H1 (cell line): ENCODE measurements at regions not wholly inside any gene's neighbourhood (a gene's known extent, or its start where the extent isn't known, plus 50 kb on each side); places are given as distances from the start of the nearest gene placed in this dataset.

Experiments
- BACH1 ChIP-seq: IDR thresholded peaks from 2 replicates; pipeline ENCODE4 v1.6.1; 2012; ENCODE audit warnings: low read length, improper control_type of control experiment
- CBX5 ChIP-seq: fragments of 300-800, 300-1000 bp; sonication (generic); IDR thresholded peaks from 2 replicates; pipeline ENCODE4 v1.7.1; 2016; ENCODE audit warnings: antibody characterized with exemption, low read length, low read depth
- CHD7 ChIP-seq: fragments of 300-600 bp; sonication (generic); IDR thresholded peaks from 2 replicates; pipeline ENCODE4 v1.7.1; 2012; ENCODE audit warnings: low read length, moderate library complexity, mild to moderate bottlenecking, inconsistent platforms; ENCODE audit not compliant: insufficient replicate concordance
- EGR1 ChIP-seq: IDR thresholded peaks from 2 replicates; pipeline ENCODE4 v1.6.1; 2011; ENCODE audit warnings: low read depth, low read length, borderline replicate concordance
- GTF2F1 ChIP-seq: IDR thresholded peaks from 2 replicates; pipeline ENCODE4 v1.6.1; 2012; ENCODE audit warnings: low read depth, low read length, improper control_type of control experiment, borderline replicate concordance
- RAD21 ChIP-seq, 2 experiments: IDR thresholded peaks in 1 of 2; conservative IDR thresholded peaks in 1 of 2; 2 replicates each; pipeline ENCODE4 v1.6.1; 2011; ENCODE audit warnings: low read depth in 2 of 2, low read length in 2 of 2, improper control_type of control experiment in 1 of 2, inconsistent platforms in 1 of 2, mild to moderate bottlenecking in 1 of 2, moderate library complexity in 1 of 2

DNA sequence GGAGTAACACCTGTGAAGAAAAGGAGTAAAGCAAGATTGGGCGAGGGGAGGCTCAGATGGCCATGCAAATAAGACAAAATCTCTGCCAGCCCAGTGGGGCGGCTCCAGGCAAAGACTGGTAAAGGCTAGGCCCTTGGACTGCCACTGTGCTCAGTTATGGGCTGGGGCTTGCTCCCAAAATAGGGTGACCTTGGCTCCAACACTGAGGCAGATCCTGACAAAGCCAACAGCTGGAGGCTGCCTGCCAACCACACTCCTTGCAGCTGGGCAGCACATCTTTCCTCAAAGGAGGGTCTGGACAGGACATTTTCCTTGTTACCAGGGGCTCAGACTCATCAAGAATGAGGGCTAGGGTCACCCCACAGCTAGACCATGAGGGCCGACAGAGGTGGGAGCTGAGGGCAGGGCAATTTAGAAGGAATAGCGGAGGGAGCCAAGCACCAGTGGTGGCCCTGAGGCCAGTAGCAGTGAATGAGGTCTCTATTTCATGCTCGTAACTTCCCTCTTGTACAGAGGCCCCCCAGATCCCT is 86.1 kb downstream of the CHRD start (continued):
- TF ChIP-seq BACH1 (no peak), GTF2F1 (no peak), EGR1 (no peak), CHD7 (no peak), RAD21 (IDR thresholded peaks at IDR 0.05 in 1 of 2, conservative IDR thresholded peaks at IDR 0.05 in 1 of 2; ENCODE audit: low read depth in 2 of 2, low read length in 2 of 2) (no peak), CBX5 (no peak)
